Stimulated activated CD8-positive, alpha-beta memory T cell treated with anti-CD3 and anti-CD28 coated beads, Interleukin-7, amount 100 ng/mL, for 24 hours (primary cell): ENCODE measurements at regions not wholly inside any gene's neighbourhood (a gene's known extent, or its start where the extent isn't known, plus 50 kb on each side); places are given as distances from the start of the nearest gene placed in this dataset.
"Not testable (repeated sequence)": the region's sequence is repeated elsewhere in the genome, so short reads cannot be mapped to it uniquely, and the experiment has no call there.

ENCODE experiments used
- DNase-seq: peaks from one replicate; pipeline ENCODE4 v3.0.0-alpha.2; 2020; ENCODE audit warnings: low read depth

- DNase-seq = no peak
Observed at GRCh38 chr16:86716649-86717048, 138.3 kb downstream of the FOXL1 start.

GRCh38 chr16:86718118-86718517 is 139.8 kb downstream of the FOXL1 start:
- no peak for DNase-seq

- DNase-seq = no peak
Observed at GRCh38 chr16:86722970-86723369, 144.6 kb downstream of the FOXL1 start.

GRCh38 chr16:86723689-86724088 is 145.3 kb downstream of the FOXL1 start:
- no peak for DNase-seq

GRCh38 chr16:86725401-86725800 is 147.1 kb downstream of the FOXL1 start:
- no peak for DNase-seq

GRCh38 chr16:86726340-86726739 is 148.0 kb downstream of the FOXL1 start:
- DNase-seq = no peak

- DNase-seq = no peak
Observed at GRCh38 chr16:86727131-86727530, 148.8 kb downstream of the FOXL1 start.

GRCh38 chr16:86727632-86728031 is 149.3 kb downstream of the FOXL1 start:
- no peak for DNase-seq

GRCh38 chr16:86729686-86730085 is 151.3 kb downstream of the FOXL1 start:
- no peak for DNase-seq

- no peak for DNase-seq
Observed at GRCh38 chr16:86730086-86730485, 151.7 kb downstream of the FOXL1 start.

- no peak for DNase-seq
Observed at GRCh38 chr16:86730597-86730996, 152.2 kb downstream of the FOXL1 start.

GRCh38 chr16:86732621-86733295 is 154.4 kb downstream of the FOXL1 start:
- no peak for DNase-seq

- no peak for DNase-seq
Observed at GRCh38 chr16:86733546-86734254, 155.4 kb downstream of the FOXL1 start.

GRCh38 chr16:86734543-86735460 is 156.5 kb downstream of the FOXL1 start:
- no peak for DNase-seq

GRCh38 chr16:86735727-86736126 is 157.4 kb downstream of the FOXL1 start:
- DNase-seq = no peak

GRCh38 chr16:86736502-86736901 is 158.2 kb downstream of the FOXL1 start:
- DNase-seq = no peak

- DNase-seq = no peak
Observed at GRCh38 chr16:86737083-86737482, 158.7 kb downstream of the FOXL1 start.

- DNase-seq = not testable (repeated sequence)
Observed at GRCh38 chr16:86738322-86738721, 160.0 kb downstream of the FOXL1 start.

- DNase-seq = no peak
Observed at GRCh38 chr16:86739178-86739577, 160.8 kb downstream of the FOXL1 start.

- DNase-seq = no peak
Observed at GRCh38 chr16:86739808-86740207, 161.5 kb downstream of the FOXL1 start.

- DNase-seq = no peak
Observed at GRCh38 chr16:86740298-86740697, 161.9 kb downstream of the FOXL1 start.

GRCh38 chr16:86740906-86741799 is 162.8 kb downstream of the FOXL1 start:
- no peak for DNase-seq
